ENCODE measurements at regions not wholly inside any gene's neighbourhood (a gene's known extent, or its start where the extent isn't known, plus 50 kb on each side); places are given as distances from the start of the nearest gene placed in this dataset.

- no peaks in the 10 kb centered on the region for H3K36me3 ChIP-seq
These were observed 87.6 kb upstream of the TOX3 start for GRCh38 chr16:52634528-52634927.

GRCh38 chr16:52634104-52634503 is 87.2 kb upstream of the TOX3 start:
- H3K4me3 ChIP-seq, result no peak overlapping the region
- no peak overlapping the region for H3K27ac ChIP-seq
- no peaks in the 10 kb centered on the region for H3K27me3 ChIP-seq
- TF ChIP-seq CTCF (IDR thresholded peaks at IDR 0.05; ENCODE audit: low read depth, low read length), result no peak
- DNase-seq (ENCODE audit: low read depth in 1 of 2, low spot score in 1 of 2), result no peak
- H3K4me1 ChIP-seq (ENCODE audit: low read depth), result no peaks in the 10 kb centered on the region
- no peaks in the 10 kb centered on the region for H3K9me3 ChIP-seq (ENCODE audit: low read depth)
- no peaks in the 10 kb centered on the region for H3K36me3 ChIP-seq

More at GRCh38 chr16:52634528-52634927, 87.6 kb upstream of the TOX3 start:
- Histone ChIP-seq H3K27ac (no peak overlapping the region), H3K27me3 (no peaks in the 10 kb centered on the region), H3K9me3 (ENCODE audit: low read depth) (no peaks in the 10 kb centered on the region), H3K4me3 (no peak overlapping the region), H3K4me1 (ENCODE audit: low read depth) (no peaks in the 10 kb centered on the region)
- no peak for TF ChIP-seq CTCF (IDR thresholded peaks at IDR 0.05; ENCODE audit: low read depth, low read length)
- no peak for DNase-seq (ENCODE audit: low read depth in 1 of 2, low spot score in 1 of 2)

DNA sequence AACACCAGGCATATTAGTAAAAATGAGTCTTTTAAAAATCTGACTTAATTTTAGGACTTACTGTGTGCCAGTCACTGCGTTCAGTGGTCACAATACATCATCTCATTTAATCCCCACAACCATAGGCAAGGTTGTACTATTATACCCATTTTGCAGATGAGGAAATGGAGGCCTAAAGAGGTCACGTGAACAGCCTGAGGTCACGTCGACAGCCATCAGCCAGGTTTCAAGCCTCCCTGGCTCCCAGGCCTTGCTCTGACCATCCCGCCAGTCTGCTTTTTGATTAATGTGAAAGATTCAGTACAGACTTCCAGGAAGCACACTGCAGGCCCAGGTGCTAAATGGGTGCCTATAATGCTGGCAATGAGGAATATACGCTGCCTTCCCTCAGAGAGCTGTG is 86.3 kb upstream of the TOX3 start:
- no peak for DNase-seq (ENCODE audit: low read depth in 1 of 2, low spot score in 1 of 2)
- H3K27ac ChIP-seq, result no peak overlapping the region

DNA sequence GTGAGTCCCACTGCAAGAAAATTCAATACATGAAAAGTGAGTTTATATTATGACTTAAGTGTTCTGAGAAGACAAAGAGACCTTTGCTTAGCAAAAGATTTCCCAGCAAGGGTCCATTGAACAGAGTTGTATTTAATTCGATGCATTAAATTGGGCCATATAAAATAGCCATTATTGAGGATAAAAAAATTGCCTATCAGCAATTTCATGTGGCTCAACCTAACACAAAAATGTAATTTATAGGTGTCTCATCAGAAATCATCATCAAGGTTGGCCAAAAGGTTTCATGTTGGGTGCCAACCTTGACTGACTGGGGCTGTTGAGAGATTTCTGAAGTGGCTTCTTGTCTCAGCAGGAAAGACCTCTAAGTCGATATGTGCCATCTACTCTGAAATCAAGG is 84.8 kb upstream of the TOX3 start:
- Histone ChIP-seq H3K36me3 (no peaks in the 10 kb centered on the region), H3K9me3 (ENCODE audit: low read depth) (no peaks in the 10 kb centered on the region), H3K4me3 (no peak overlapping the region), H3K27me3 (peaks cover 1% of the 10 kb centered on the region), H3K27ac (no peak overlapping the region), H3K4me1 (ENCODE audit: low read depth) (no peaks in the 10 kb centered on the region)
- no peak for DNase-seq (ENCODE audit: low read depth in 1 of 2, low spot score in 1 of 2)
- TF ChIP-seq CTCF (IDR thresholded peaks at IDR 0.05; ENCODE audit: low read depth, low read length), result no peak

More for the DNA sequence above, 86.3 kb upstream of the TOX3 start:
- H3K36me3 ChIP-seq, result no peaks in the 10 kb centered on the region
- no peaks in the 10 kb centered on the region for H3K4me1 ChIP-seq (ENCODE audit: low read depth)
- no peaks in the 10 kb centered on the region for H3K9me3 ChIP-seq (ENCODE audit: low read depth)
- H3K4me3 ChIP-seq, result no peak overlapping the region
- no peak for TF ChIP-seq CTCF (IDR thresholded peaks at IDR 0.05; ENCODE audit: low read depth, low read length)
- H3K27me3 ChIP-seq, result no peaks in the 10 kb centered on the region

GRCh38 chr16:52630711-52631110 is 83.8 kb upstream of the TOX3 start:
- no peak for TF ChIP-seq CTCF (IDR thresholded peaks at IDR 0.05; ENCODE audit: low read depth, low read length)
- Histone ChIP-seq H3K9me3 (ENCODE audit: low read depth) (no peaks in the 10 kb centered on the region), H3K4me1 (ENCODE audit: low read depth) (no peaks in the 10 kb centered on the region), H3K27me3 (peaks cover 10% of the 10 kb centered on the region), H3K4me3 (no peak overlapping the region), H3K36me3 (no peaks in the 10 kb centered on the region), H3K27ac (no peak overlapping the region)
- no peak for DNase-seq (ENCODE audit: low read depth in 1 of 2, low spot score in 1 of 2)

DNA sequence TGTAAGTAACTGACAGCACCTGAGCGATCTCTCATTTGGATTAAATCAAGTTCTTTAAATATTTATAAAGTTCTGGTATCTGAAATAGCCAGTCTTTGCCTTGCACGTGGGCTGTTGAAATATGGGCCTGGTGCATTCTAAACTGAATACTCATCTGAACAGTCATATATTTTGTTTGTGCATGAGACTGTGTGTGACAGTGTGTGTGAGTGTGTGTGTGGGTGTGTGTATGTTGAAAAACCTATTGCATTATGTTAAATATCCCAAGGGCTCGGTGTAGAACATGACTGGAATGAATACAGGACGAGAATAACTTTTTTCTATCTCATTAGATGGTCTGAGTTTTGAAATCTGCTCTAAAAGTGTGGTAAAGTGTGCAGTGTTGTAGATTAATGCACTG is 82.4 kb upstream of the TOX3 start:
- Histone ChIP-seq H3K4me1 (ENCODE audit: low read depth) (no peaks in the 10 kb centered on the region), H3K27ac (no peak overlapping the region), H3K36me3 (no peaks in the 10 kb centered on the region), H3K9me3 (ENCODE audit: low read depth) (no peaks in the 10 kb centered on the region), H3K27me3 (peaks cover 20% of the 10 kb centered on the region), H3K4me3 (no peak overlapping the region)
- DNase-seq (ENCODE audit: low read depth in 1 of 2, low spot score in 1 of 2), result no peak
- TF ChIP-seq CTCF (IDR thresholded peaks at IDR 0.05; ENCODE audit: low read depth, low read length), result no peak

Measured in cardiac muscle cell (in vitro differentiated cells and primary cell).